Endothelial cell of umbilical vein (primary cell): ENCODE measurements at regions not wholly inside any gene's neighbourhood (a gene's known extent, or its start where the extent isn't known, plus 50 kb on each side); places are given as distances from the start of the nearest gene placed in this dataset.

ENCODE experiments used
- BruUV-seq: library from RNA; stranded (reverse); fragments of 400-500 nt; replicated peaks from 2 replicates; lab custom pipeline; 2021; lab: Mats Ljungman, UMichigan
- CTCF ChIA-PET: fragments of 300-600, 350-600 bp; sonication (Branson Sonifier 250); formaldehyde crosslinking; loops from one replicate; lab custom pipeline; 2021; ENCODE audit warnings: antibody characterized with exemption, inconsistent platforms; lab: Charles Lee
- POLR2A ChIA-PET: fragments of 300-600, 350-600 bp; sonication (Branson Sonifier 250); formaldehyde crosslinking; loops from one replicate; lab custom pipeline; 2021; ENCODE audit warnings: antibody characterized with exemption, inconsistent platforms; lab: Charles Lee
- DNase-seq: peaks from one replicate; pipeline ENCODE4 v3.0.0-alpha.2; 2011; ENCODE audit warnings: low read depth, low spot score
- FAIRE-seq: peaks from 2 replicates; lab custom pipeline; 2011; peaks lifted over from hg19 to GRCh38; lab: Jason Lieb, UNC
- H2AFZ ChIP-seq: 2 replicates; pipeline ENCODE4 v1.6.0; 2012; ENCODE audit warnings: low read depth, low read length, control low read depth, inconsistent platforms
- H3K27ac ChIP-seq: 2 replicates; pipeline ENCODE4 v1.5.1; 2011; ENCODE audit warnings: low read depth, mild to moderate bottlenecking, control low read depth, low read length, moderate library complexity; ENCODE audit not compliant: insufficient read depth
- H3K27me3 ChIP-seq, 2 experiments: 2 replicates each; pipeline versions ENCODE4 v1.6.0 to v1.6.1; 2011; ENCODE audit warnings: low read length in 2 of 2, mixed read lengths in 1 of 2; ENCODE audit not compliant: control insufficient read depth in 2 of 2, insufficient read depth in 2 of 2
- H3K36me3 ChIP-seq, 2 experiments: 2 replicates in 1 of 2; 3 replicates in 1 of 2; pipeline ENCODE4 v1.5.1; 2011; ENCODE audit warnings: low read length in 2 of 2, mild to moderate bottlenecking in 1 of 2, moderate library complexity in 1 of 2; ENCODE audit not compliant: control insufficient read depth in 2 of 2, insufficient read depth in 2 of 2; ENCODE audit errors: extremely low read depth in 1 of 2
- H3K4me1 ChIP-seq: 3 replicates; pipeline ENCODE4 v1.5.1; 2011; ENCODE audit warnings: mild to moderate bottlenecking, low read length; ENCODE audit not compliant: control insufficient read depth, insufficient read depth; ENCODE audit errors: extremely low read depth
- H3K4me2 ChIP-seq: 2 replicates; pipeline ENCODE4 v1.6.1; 2011; ENCODE audit warnings: low read length, control low read depth, mixed read lengths; ENCODE audit not compliant: insufficient read depth
- H3K4me3 ChIP-seq, 3 experiments: fragments of 200-600 bp in 1 of 3; sonication (generic), shearing (Covaris generic) in 1 of 3; replicated peaks in 1 of 3; 2 replicates each; pipeline ENCODE4 v1.5.1; 2011 to 2016; ENCODE audit warnings: control low read depth in 3 of 3, low read length in 3 of 3, mild to moderate bottlenecking in 2 of 3, inconsistent platforms in 1 of 3, low read depth in 1 of 3, moderate library complexity in 1 of 3; ENCODE audit not compliant: insufficient read depth in 1 of 3
- H3K79me2 ChIP-seq: 2 replicates; pipeline ENCODE4 v1.6.0; 2012; ENCODE audit warnings: low read length, inconsistent platforms; ENCODE audit not compliant: control insufficient read depth, insufficient read depth
- H3K9ac ChIP-seq: replicated peaks from 2 replicates; pipeline ENCODE3; 2011; ENCODE audit warnings: low read length, control low read depth; ENCODE audit not compliant: insufficient read depth; ENCODE audit errors: extremely low read depth
- H3K9me1 ChIP-seq: replicated peaks from 3 replicates; pipeline ENCODE4 v1.6.0; 2011; ENCODE audit warnings: mild to moderate bottlenecking, low read length; ENCODE audit not compliant: control insufficient read depth, insufficient read depth; ENCODE audit errors: extremely low read depth
- H3K9me3 ChIP-seq: replicated peaks from 2 replicates; pipeline ENCODE4 v1.5.1; 2012; ENCODE audit warnings: low read length, inconsistent platforms; ENCODE audit not compliant: control insufficient read depth, insufficient read depth
- H4K20me1 ChIP-seq: replicated peaks from 2 replicates; pipeline ENCODE3; 2011; ENCODE audit warnings: mild to moderate bottlenecking, low read length; ENCODE audit not compliant: control insufficient read depth, insufficient read depth; ENCODE audit errors: extremely low read depth
- CTCF ChIP-seq, 2 donors: IDR thresholded peaks; 1 replicate in 1 of 2; 2 replicates in 1 of 2; pipeline ENCODE4 v1.5.1; 2011; ENCODE audit warnings: low read length in 2 of 2, mild to moderate bottlenecking in 2 of 2, moderate library complexity in 2 of 2, control low read depth in 1 of 2, inconsistent platforms in 1 of 2, low read depth in 1 of 2; ENCODE audit not compliant: insufficient read depth in 1 of 2; ENCODE audit errors: extremely low read depth in 1 of 2
- EZH2 ChIP-seq: IDR thresholded peaks from 2 replicates; pipeline ENCODE4 v1.6.1; 2012; ENCODE audit warnings: borderline replicate concordance, low read depth, mild to moderate bottlenecking, moderate library complexity, low read length, inconsistent platforms; ENCODE audit not compliant: severe bottlenecking
- FOS ChIP-seq: IDR thresholded peaks from 2 replicates; pipeline ENCODE4 v1.6.1; 2011; ENCODE audit warnings: mild to moderate bottlenecking, low read length, moderate library complexity, borderline replicate concordance; ENCODE audit not compliant: insufficient read depth
- GATA2 ChIP-seq: IDR thresholded peaks from 2 replicates; pipeline ENCODE4 v1.7.0; 2011; ENCODE audit warnings: low read depth, mild to moderate bottlenecking, moderate library complexity, mixed read lengths, low read length; ENCODE audit not compliant: insufficient read length, insufficient read depth
- JUN ChIP-seq: IDR thresholded peaks from 2 replicates; pipeline ENCODE4 v1.6.1; 2011; ENCODE audit warnings: borderline replicate concordance, low read depth; ENCODE audit not compliant: insufficient read length, insufficient read depth
- MAX ChIP-seq: IDR thresholded peaks from 2 replicates; pipeline ENCODE4 v1.6.1; 2011; ENCODE audit not compliant: insufficient read depth, insufficient read length
- MYC ChIP-seq: IDR thresholded peaks from one replicate; pipeline ENCODE4 v1.6.1; 2011; ENCODE audit warnings: mild to moderate bottlenecking, low read depth, low read length
- POLR2A ChIP-seq: IDR thresholded peaks from 2 replicates; pipeline ENCODE4 v1.6.1; 2012; ENCODE audit warnings: low read depth, mild to moderate bottlenecking, control low read depth, low read length
- POLR2AphosphoS5 ChIP-seq: IDR thresholded peaks from 2 replicates; pipeline ENCODE4 v1.6.1; 2012; ENCODE audit warnings: low read depth, mild to moderate bottlenecking, control low read depth, low read length, moderate library complexity; ENCODE audit not compliant: insufficient read depth
- dilution Hi-C: fragments of 300-500 bp; cut with MboI; formaldehyde crosslinking; loops from one replicate; pipeline ENCODE4 v1.15.0; 2019; ENCODE audit warnings: low sequenced_read_pairs; ENCODE audit not compliant: extremely low pct_ligation_motif_present
- intact Hi-C: fragments of 100-400 bp; cut with micrococcal nuclease; formaldehyde crosslinking; loops from one replicate; pipeline ENCODE4 v1.10.0; 2022

GRCh38 chrX:115897956-115898355 is 272.6 kb upstream of the AGTR2 start:
- no peak overlapping the region for H3K27ac ChIP-seq
- H3K79me2 ChIP-seq, result no peaks in the 10 kb centered on the region
- no peak overlapping the region for H3K4me3 ChIP-seq
- no peaks in the 10 kb centered on the region for H4K20me1 ChIP-seq
- dilution Hi-C loops, result no loop called here
- H3K9me3 ChIP-seq, result no peaks in the 10 kb centered on the region
- no TSS peak for BruUV-seq
- DNase-seq, result no peak
- no peaks in the 10 kb centered on the region for H3K4me1 ChIP-seq
- no peak for FAIRE-seq
- no peaks in the 10 kb centered on the region for H3K9me1 ChIP-seq
- H3K9ac ChIP-seq, result no peak overlapping the region
- POLR2A ChIA-PET, result no interaction called here
- no peak overlapping the region for H3K4me2 ChIP-seq
- H3K36me3 ChIP-seq, result no peaks in the 10 kb centered on the region
- H3K27me3 ChIP-seq, result no peaks in the 10 kb centered on the region
- CTCF ChIA-PET, result no interaction called here
- H2AFZ ChIP-seq, result no peak overlapping the region
- intact Hi-C loops, result no loop called here
- TF ChIP-seq CTCF (IDR thresholded peaks at IDR 0.05; ENCODE audit: extremely low read depth in 1 of 2, insufficient read depth in 1 of 2, low read depth in 1 of 2, low read length in 2 of 2) (no peak), GATA2 (no peak), POLR2A (no peak), POLR2AphosphoS5 (no peak), EZH2 (no peak), MAX (no peak), FOS (no peak), JUN (no peak), MYC (no peak)
